Hepatic stellate cell (primary cell): ENCODE measurements at regions not wholly inside any gene's neighbourhood (a gene's known extent, or its start where the extent isn't known, plus 50 kb on each side); places are given as distances from the start of the nearest gene placed in this dataset.
"Not testable (repeated sequence)": the region's sequence is repeated elsewhere in the genome, so short reads cannot be mapped to it uniquely, and the experiment has no call there.

Experiments
- DNase-seq: peaks from one replicate; pipeline ENCODE4 v3.0.0; 2011; ENCODE audit warnings: low spot score

DNA sequence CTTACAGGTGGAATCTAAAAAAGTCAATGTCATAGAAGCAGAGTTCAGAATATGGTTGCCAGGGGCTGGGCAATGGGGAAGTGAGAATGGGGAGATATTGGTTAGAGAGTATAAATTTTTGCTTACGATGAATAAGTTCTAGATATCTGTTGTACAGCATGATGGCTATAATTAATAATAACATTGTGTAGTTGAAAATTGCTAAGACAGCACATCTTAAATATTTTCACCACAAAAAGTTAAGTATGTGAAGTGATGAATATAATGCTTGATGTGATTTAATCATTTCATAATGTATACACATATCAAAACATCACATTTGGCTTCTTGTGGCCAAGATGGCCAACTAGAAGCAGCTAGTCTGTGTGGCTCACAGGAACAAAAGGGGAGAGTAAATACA is 425.9 kb upstream of the ACO1 start:
- DNase-seq = no peak

GRCh38 chr9:31969552-31969951 is 414.9 kb upstream of the ACO1 start:
- DNase-seq = no peak

- no peak for DNase-seq
Measured at GRCh38 chr9:31983895-31984294, 400.5 kb upstream of the ACO1 start.

GRCh38 chr9:31996331-31996730 is 388.1 kb upstream of the ACO1 start:
- DNase-seq = no peak

- DNase-seq = no peak
Measured at GRCh38 chr9:32004431-32005076, 379.9 kb upstream of the ACO1 start.

- no peak for DNase-seq
Measured at GRCh38 chr9:32010322-32010721, 374.1 kb upstream of the ACO1 start.

GRCh38 chr9:32011049-32011448 is 373.4 kb upstream of the ACO1 start:
- DNase-seq = no peak

- DNase-seq = no peak
Measured at GRCh38 chr9:32015795-32016194, 368.6 kb upstream of the ACO1 start.

DNA sequence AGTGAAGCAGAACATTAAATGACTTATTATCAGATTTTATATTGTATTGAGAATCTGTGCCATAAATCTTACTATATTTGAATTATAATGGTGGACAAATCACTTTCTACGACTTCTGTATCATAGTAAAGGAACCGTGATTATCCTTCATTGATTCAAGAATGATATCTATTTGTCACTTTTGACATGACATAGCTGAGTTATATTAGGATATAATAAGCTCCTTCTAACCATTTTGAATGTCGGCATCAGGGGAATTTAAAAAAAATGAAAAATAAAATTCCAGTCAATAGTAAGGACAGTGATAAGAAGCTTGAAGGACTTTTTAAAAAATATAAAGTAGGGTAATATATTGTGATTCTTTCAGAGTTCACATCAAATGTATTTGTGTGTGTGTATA is 338.9 kb upstream of the ACO1 start:
- DNase-seq = no peak

DNA sequence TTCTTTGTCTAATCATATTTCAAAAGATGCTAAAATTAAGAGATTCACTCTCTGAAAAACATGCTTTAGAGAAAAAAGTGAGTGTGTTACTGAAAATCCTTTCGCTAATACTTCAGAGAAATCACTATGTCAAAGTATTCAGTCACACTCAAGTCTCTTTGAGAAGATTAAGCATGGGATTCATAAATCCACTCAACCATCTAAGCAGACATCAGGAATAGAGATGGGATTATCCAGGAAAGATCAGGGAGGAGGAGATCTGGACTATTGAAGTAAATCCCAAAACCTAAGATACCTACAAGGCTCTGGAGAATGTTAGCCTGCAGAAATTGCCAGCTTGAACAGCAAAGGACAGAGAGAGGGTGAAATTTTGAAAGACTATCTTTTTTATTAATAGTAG is 317.2 kb upstream of the ACO1 start:
- DNase-seq = no peak

GRCh38 chr9:32069169-32069813 is 315.2 kb upstream of the ACO1 start:
- DNase-seq = no peak

- no peak for DNase-seq
Measured at GRCh38 chr9:32069969-32070368, 314.5 kb upstream of the ACO1 start.

DNA sequence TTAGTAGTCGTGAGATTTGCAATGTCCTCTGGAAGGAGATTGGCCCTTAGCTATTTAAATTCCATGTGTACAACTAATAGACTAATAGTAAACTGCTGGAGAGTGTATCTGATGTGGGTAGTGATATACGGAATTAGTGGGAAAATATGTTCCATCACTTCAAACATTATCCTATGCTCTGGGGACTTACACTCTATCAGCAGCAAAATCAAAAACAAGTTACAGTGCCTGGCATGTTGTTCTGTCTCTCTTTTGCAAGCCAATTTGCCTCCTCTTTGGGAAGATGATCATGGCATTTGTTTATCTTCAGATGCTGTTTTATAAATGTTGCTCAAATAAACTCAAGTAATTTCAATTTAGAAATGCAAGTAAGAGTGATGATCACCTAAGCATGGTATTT is 311.9 kb upstream of the ACO1 start:
- DNase-seq = no peak

- no peak for DNase-seq
Measured at GRCh38 chr9:32092031-32092430, 292.4 kb upstream of the ACO1 start.

- no peak for DNase-seq
Measured at GRCh38 chr9:32117291-32117690, 267.2 kb upstream of the ACO1 start.

- no peak for DNase-seq
Measured at GRCh38 chr9:32128546-32128945, 255.9 kb upstream of the ACO1 start.

DNA sequence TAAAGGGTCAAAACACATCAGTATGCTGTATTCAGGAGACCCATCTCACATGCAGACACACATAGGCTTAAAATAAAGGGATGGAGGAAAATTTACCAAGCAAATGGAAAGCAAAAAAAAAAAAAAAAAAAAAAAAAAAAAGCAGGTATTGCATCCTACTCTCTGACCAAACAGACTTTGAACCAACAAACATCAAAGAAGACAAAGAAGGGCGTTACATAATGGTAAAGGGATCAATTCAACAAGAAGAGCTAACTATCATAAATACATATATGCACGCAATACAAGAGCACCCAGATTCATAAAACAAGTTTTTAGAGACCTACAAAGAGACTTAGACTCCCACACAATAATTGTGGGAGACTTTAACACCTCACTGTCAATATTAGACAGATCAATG is 253.7 kb upstream of the ACO1 start:
- not testable (repeated sequence) for DNase-seq

- DNase-seq = no peak
Measured at GRCh38 chr9:32136700-32137339, 247.6 kb upstream of the ACO1 start.

DNA sequence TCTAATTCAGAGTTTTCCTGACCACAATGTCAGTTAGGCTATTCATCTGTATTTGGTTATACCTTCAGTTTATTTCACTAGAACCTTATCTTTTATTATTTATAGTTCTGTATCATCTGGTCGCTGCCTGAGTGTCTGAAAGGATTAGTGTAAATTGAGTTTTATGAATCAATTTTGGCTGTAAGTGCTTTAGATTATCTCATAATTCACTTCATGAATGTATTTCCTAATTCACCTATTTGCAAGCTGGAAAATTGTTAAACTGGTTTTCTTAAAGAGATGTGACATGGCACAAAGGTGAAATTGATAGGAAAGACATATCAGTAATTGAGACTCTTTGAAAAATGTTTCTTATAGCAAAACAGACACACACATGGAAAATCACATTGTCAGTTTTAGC is 242.4 kb upstream of the ACO1 start:
- DNase-seq = no peak

- not testable (repeated sequence) for DNase-seq
Measured at GRCh38 chr9:32148553-32148952, 235.9 kb upstream of the ACO1 start.

- DNase-seq = no peak
Measured at GRCh38 chr9:32161209-32161608, 223.2 kb upstream of the ACO1 start.

DNA sequence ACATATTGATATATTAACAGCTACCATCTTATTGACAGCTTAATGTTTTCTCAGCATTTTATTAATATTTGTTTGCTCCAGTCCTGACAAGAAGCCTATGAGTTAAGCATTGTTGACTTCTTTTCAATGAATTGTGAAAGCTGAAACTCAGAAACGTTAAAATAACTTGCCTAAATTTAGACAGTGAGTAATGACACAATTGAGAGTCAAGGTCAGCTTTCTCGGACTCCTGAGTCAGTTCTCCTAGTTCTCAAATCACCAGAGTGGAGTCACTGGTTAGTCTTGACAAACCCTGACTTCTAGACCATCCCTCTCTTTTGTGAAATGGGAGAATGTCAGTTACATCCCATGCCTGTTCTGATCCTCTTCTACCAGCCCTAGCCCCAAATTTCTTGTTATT is 222.7 kb upstream of the ACO1 start:
- no peak for DNase-seq

DNA sequence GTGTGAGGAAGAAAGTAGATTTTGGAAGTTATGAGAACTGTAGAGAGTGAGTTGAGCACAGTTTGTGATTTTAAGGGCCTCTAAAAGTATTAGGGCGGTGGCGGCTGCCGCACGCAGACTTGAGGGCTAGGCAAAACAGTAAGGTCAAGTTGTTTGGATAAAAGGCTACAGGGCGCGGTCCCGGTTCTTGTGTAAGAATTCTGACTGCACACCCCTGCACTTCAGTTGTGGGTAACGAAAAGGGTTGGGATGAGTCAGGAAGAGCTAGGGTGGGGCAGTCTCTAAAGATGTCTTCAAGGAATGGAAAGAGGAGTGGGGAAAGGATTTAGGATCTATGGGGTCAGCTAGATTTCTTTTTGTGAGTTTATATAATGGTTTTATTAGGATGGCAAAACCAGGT is 218.1 kb upstream of the ACO1 start:
- DNase-seq = not testable (repeated sequence)

DNA sequence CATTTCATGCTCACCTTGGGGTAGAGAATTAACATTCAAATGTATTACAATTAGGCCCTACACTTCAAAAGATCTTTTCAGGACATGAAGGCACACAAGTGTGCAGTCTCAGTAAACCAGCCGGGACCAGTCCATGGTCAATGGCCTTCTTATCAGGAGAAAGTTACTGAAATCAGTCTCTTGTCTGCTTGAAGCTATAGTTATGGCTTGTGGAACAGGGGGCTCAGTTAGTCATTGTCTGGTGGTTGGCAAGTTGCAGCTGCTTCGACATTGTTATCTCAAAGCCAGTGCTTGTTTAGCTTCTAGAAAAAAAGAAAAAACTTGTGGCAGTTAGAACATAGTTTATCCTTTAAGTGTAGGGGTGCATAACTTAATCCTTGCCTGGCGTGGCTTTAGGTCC is 213.1 kb upstream of the ACO1 start:
- DNase-seq = no peak
